T-helper 2 cell treated with Interferon-gamma antibody and Interleukin-4, amounts not matched to agents 5 μg/mL and 100 μg/mL, for 36 hours (primary cell): ENCODE measurements at regions not wholly inside any gene's neighbourhood (a gene's known extent, or its start where the extent isn't known, plus 50 kb on each side); places are given as distances from the start of the nearest gene placed in this dataset.
"Not testable (repeated sequence)": the region's sequence is repeated elsewhere in the genome, so short reads cannot be mapped to it uniquely, and the experiment has no call there.

Experiments
- DNase-seq: peaks from one replicate; pipeline ENCODE4 v3.0.0; 2021; ENCODE audit warnings: low spot score
- H3K27ac Mint-ChIP-seq: one replicate; pipeline ENCODE4 v1.8.0; 2021; ENCODE audit warnings: mild to moderate bottlenecking, mixed read lengths
- H3K27me3 Mint-ChIP-seq: one replicate; pipeline ENCODE4 v1.8.0; 2021; ENCODE audit warnings: low read depth, mixed read lengths
- H3K36me3 Mint-ChIP-seq: one replicate; pipeline ENCODE4 v1.8.0; 2021; ENCODE audit warnings: low read depth, mixed read lengths
- H3K4me1 Mint-ChIP-seq: one replicate; pipeline ENCODE4 v1.8.0; 2021; ENCODE audit warnings: low read depth, mixed read lengths
- H3K4me3 Mint-ChIP-seq: one replicate; pipeline ENCODE4 v1.8.0; 2022; ENCODE audit warnings: mild to moderate bottlenecking, moderate library complexity, mixed read lengths
- H3K9me3 Mint-ChIP-seq: one replicate; pipeline ENCODE4 v1.8.0; 2021; ENCODE audit warnings: mixed read lengths

- no peak overlapping the region for H3K27ac Mint-ChIP-seq
- no peak for DNase-seq
- no peaks in the 10 kb centered on the region for H3K36me3 Mint-ChIP-seq
- H3K9me3 Mint-ChIP-seq: peaks cover 5% of the 10 kb centered on the region
- H3K4me3 Mint-ChIP-seq: no peak overlapping the region
- H3K4me1 Mint-ChIP-seq: no peaks in the 10 kb centered on the region
- H3K27me3 Mint-ChIP-seq: no peaks in the 10 kb centered on the region
These were observed 149.2 kb upstream of the SEMA3D start for GRCh38 chr7:85336086-85336485.

- H3K4me3 Mint-ChIP-seq, H3K4me1 Mint-ChIP-seq, H3K27ac Mint-ChIP-seq, H3K9me3 Mint-ChIP-seq, H3K36me3 Mint-ChIP-seq, DNase-seq, H3K27me3 Mint-ChIP-seq: not testable (repeated sequence)
These were observed 148.3 kb upstream of the SEMA3D start for GRCh38 chr7:85335113-85335512.

- no peak overlapping the region for H3K4me3 Mint-ChIP-seq
- no peaks in the 10 kb centered on the region for H3K9me3 Mint-ChIP-seq
- no peaks in the 10 kb centered on the region for H3K27me3 Mint-ChIP-seq
- H3K27ac Mint-ChIP-seq: no peak overlapping the region
- DNase-seq: no peak
- H3K4me1 Mint-ChIP-seq: no peaks in the 10 kb centered on the region
- H3K36me3 Mint-ChIP-seq: no peaks in the 10 kb centered on the region
These were observed 141.7 kb upstream of the SEMA3D start for GRCh38 chr7:85328456-85328998.

- no peak for DNase-seq
- Mint-ChIP-seq H3K9me3 (no peaks in the 10 kb centered on the region), H3K4me1 (no peaks in the 10 kb centered on the region), H3K4me3 (no peak overlapping the region), H3K27me3 (no peaks in the 10 kb centered on the region), H3K27ac (no peak overlapping the region), H3K36me3 (no peaks in the 10 kb centered on the region)
These were observed 137.4 kb upstream of the SEMA3D start for GRCh38 chr7:85324145-85324799.

- no peak overlapping the region for H3K4me3 Mint-ChIP-seq
- no peaks in the 10 kb centered on the region for H3K36me3 Mint-ChIP-seq
- no peak for DNase-seq
- no peak overlapping the region for H3K27ac Mint-ChIP-seq
- no peaks in the 10 kb centered on the region for H3K9me3 Mint-ChIP-seq
- H3K27me3 Mint-ChIP-seq: no peaks in the 10 kb centered on the region
- H3K4me1 Mint-ChIP-seq: no peaks in the 10 kb centered on the region
These were observed 135.4 kb upstream of the SEMA3D start for GRCh38 chr7:85322252-85322651.

GRCh38 chr7:85320699-85321476 is 134.0 kb upstream of the SEMA3D start:
- no peaks in the 10 kb centered on the region for H3K27me3 Mint-ChIP-seq

GRCh38 chr7:85316489-85316888 is 129.6 kb upstream of the SEMA3D start:
- Mint-ChIP-seq H3K36me3 (no peaks in the 10 kb centered on the region), H3K27me3 (no peaks in the 10 kb centered on the region), H3K27ac (no peak overlapping the region), H3K4me1 (no peaks in the 10 kb centered on the region), H3K4me3 (no peak overlapping the region), H3K9me3 (no peaks in the 10 kb centered on the region)
- DNase-seq: no peak

More at GRCh38 chr7:85320699-85321476, 134.0 kb upstream of the SEMA3D start:
- no peak overlapping the region for H3K27ac Mint-ChIP-seq
- H3K4me1 Mint-ChIP-seq: no peaks in the 10 kb centered on the region
- no peak overlapping the region for H3K4me3 Mint-ChIP-seq
- H3K9me3 Mint-ChIP-seq: no peaks in the 10 kb centered on the region
- no peaks in the 10 kb centered on the region for H3K36me3 Mint-ChIP-seq
- DNase-seq: no peak

GRCh38 chr7:85310301-85310700 is 123.4 kb upstream of the SEMA3D start:
- no peak for DNase-seq
- H3K4me3 Mint-ChIP-seq: no peak overlapping the region
- H3K27me3 Mint-ChIP-seq: no peaks in the 10 kb centered on the region
- H3K9me3 Mint-ChIP-seq: no peaks in the 10 kb centered on the region
- no peaks in the 10 kb centered on the region for H3K4me1 Mint-ChIP-seq
- no peaks in the 10 kb centered on the region for H3K36me3 Mint-ChIP-seq
- H3K27ac Mint-ChIP-seq: no peak overlapping the region

- no peak for DNase-seq
- Mint-ChIP-seq H3K4me3 (no peak overlapping the region), H3K9me3 (no peaks in the 10 kb centered on the region), H3K27ac (no peak overlapping the region), H3K4me1 (no peaks in the 10 kb centered on the region), H3K27me3 (no peaks in the 10 kb centered on the region), H3K36me3 (no peaks in the 10 kb centered on the region)
These were observed 119.3 kb upstream of the SEMA3D start for GRCh38 chr7:85306115-85306514.

GRCh38 chr7:85294176-85294575 is 107.3 kb upstream of the SEMA3D start:
- no peak for DNase-seq
- Mint-ChIP-seq H3K27ac (no peak overlapping the region), H3K4me3 (no peak overlapping the region), H3K4me1 (no peaks in the 10 kb centered on the region), H3K9me3 (no peaks in the 10 kb centered on the region), H3K27me3 (no peaks in the 10 kb centered on the region), H3K36me3 (no peaks in the 10 kb centered on the region)

GRCh38 chr7:85292908-85293576 is 106.2 kb upstream of the SEMA3D start:
- H3K4me1 Mint-ChIP-seq: no peaks in the 10 kb centered on the region
- no peak for DNase-seq
- H3K4me3 Mint-ChIP-seq: no peak overlapping the region
- no peaks in the 10 kb centered on the region for H3K9me3 Mint-ChIP-seq
- H3K27ac Mint-ChIP-seq: no peak overlapping the region
- no peaks in the 10 kb centered on the region for H3K27me3 Mint-ChIP-seq
- H3K36me3 Mint-ChIP-seq: no peaks in the 10 kb centered on the region

- Mint-ChIP-seq H3K27me3 (no peaks in the 10 kb centered on the region), H3K9me3 (no peaks in the 10 kb centered on the region), H3K27ac (no peak overlapping the region), H3K4me3 (no peak overlapping the region), H3K36me3 (no peaks in the 10 kb centered on the region), H3K4me1 (no peaks in the 10 kb centered on the region)
- no peak for DNase-seq
These were observed 103.4 kb upstream of the SEMA3D start for GRCh38 chr7:85290269-85290668.

GRCh38 chr7:85289279-85289678 is 102.4 kb upstream of the SEMA3D start:
- Mint-ChIP-seq H3K4me1 (no peaks in the 10 kb centered on the region), H3K4me3 (no peak overlapping the region), H3K9me3 (no peaks in the 10 kb centered on the region), H3K27ac (no peak overlapping the region), H3K36me3 (no peaks in the 10 kb centered on the region), H3K27me3 (no peaks in the 10 kb centered on the region)
- no peak for DNase-seq

GRCh38 chr7:85287106-85287825 is 100.4 kb upstream of the SEMA3D start:
- H3K27me3 Mint-ChIP-seq: no peaks in the 10 kb centered on the region
- H3K27ac Mint-ChIP-seq: no peak overlapping the region
- no peak overlapping the region for H3K4me3 Mint-ChIP-seq
- DNase-seq: no peak
- no peaks in the 10 kb centered on the region for H3K36me3 Mint-ChIP-seq
- no peaks in the 10 kb centered on the region for H3K9me3 Mint-ChIP-seq
- H3K4me1 Mint-ChIP-seq: no peaks in the 10 kb centered on the region
